ENCODE measurements at regions not wholly inside any gene's neighbourhood (a gene's known extent, or its start where the extent isn't known, plus 50 kb on each side); places are given as distances from the start of the nearest gene placed in this dataset.

- Histone ChIP-seq H3K4me3 (no peak overlapping the region), H3K36me3 (ENCODE audit: low read depth, missing control alignments) (no peaks in the 10 kb centered on the region), H3K4me1 (no peaks in the 10 kb centered on the region), H3K27ac (no peak overlapping the region), H3K27me3 (no peaks in the 10 kb centered on the region), H3K9me3 (no peaks in the 10 kb centered on the region)
- no peak for DNase-seq
- TF ChIP-seq POLR2A (IDR thresholded peaks at IDR 0.05) (no peak), CTCF (IDR thresholded peaks at IDR 0.05) (no peak)
- intact Hi-C loops (cut with DNase I; ENCODE audit: low total_unique reads): no loop called here
- WGBS, 2 donors: 70 to 88% methylated on average over 8 of the region's 8 CpGs
Measured at GRCh38 chr2:16123421-16123820, 183.1 kb downstream of the MYCN start.

GRCh38 chr2:16122556-16122955, 182.2 kb downstream of the MYCN start:
- Histone ChIP-seq H3K36me3 (ENCODE audit: low read depth, missing control alignments) (no peaks in the 10 kb centered on the region), H3K9me3 (no peaks in the 10 kb centered on the region), H3K4me3 (no peak overlapping the region), H3K4me1 (no peaks in the 10 kb centered on the region), H3K27me3 (no peaks in the 10 kb centered on the region), H3K27ac (no peak overlapping the region)
- intact Hi-C loops (cut with DNase I; ENCODE audit: low total_unique reads): no loop called here
- TF ChIP-seq CTCF (IDR thresholded peaks at IDR 0.05) (no peak), POLR2A (IDR thresholded peaks at IDR 0.05) (no peak)
- 74 to 85% methylated on average over 4 of the region's 4 CpGs for WGBS, 2 donors
- DNase-seq: no peak

- Histone ChIP-seq H3K9me3 (no peaks in the 10 kb centered on the region), H3K36me3 (ENCODE audit: low read depth, missing control alignments) (no peaks in the 10 kb centered on the region), H3K4me1 (no peaks in the 10 kb centered on the region), H3K27ac (no peak overlapping the region), H3K4me3 (no peak overlapping the region), H3K27me3 (no peaks in the 10 kb centered on the region)
- DNase-seq: no peak
- WGBS, 2 donors: 91 to 97% methylated on average over 4 of the region's 4 CpGs
- intact Hi-C loops (cut with DNase I; ENCODE audit: low total_unique reads): no loop called here
- TF ChIP-seq CTCF (IDR thresholded peaks at IDR 0.05) (no peak), POLR2A (IDR thresholded peaks at IDR 0.05) (no peak)
Measured at GRCh38 chr2:16121986-16122390, 181.6 kb downstream of the MYCN start.

- WGBS, 2 donors: 95 to 97% methylated on average over 7 of the region's 7 CpGs
- Histone ChIP-seq H3K4me3 (no peak overlapping the region), H3K4me1 (no peaks in the 10 kb centered on the region), H3K27ac (no peak overlapping the region), H3K27me3 (no peaks in the 10 kb centered on the region), H3K36me3 (ENCODE audit: low read depth, missing control alignments) (no peaks in the 10 kb centered on the region), H3K9me3 (no peaks in the 10 kb centered on the region)
- intact Hi-C loops (cut with DNase I; ENCODE audit: low total_unique reads): no loop called here
- DNase-seq: no peak
- TF ChIP-seq CTCF (IDR thresholded peaks at IDR 0.05) (no peak), POLR2A (IDR thresholded peaks at IDR 0.05) (no peak)
Measured at GRCh38 chr2:16121231-16121985, 181.1 kb downstream of the MYCN start.

GRCh38 chr2:16120591-16121180, 180.3 kb downstream of the MYCN start:
- H3K9me3 ChIP-seq: no peaks in the 10 kb centered on the region
- no peak for DNase-seq
- H3K27ac ChIP-seq: no peak overlapping the region
- H3K4me1 ChIP-seq: no peaks in the 10 kb centered on the region
- no peaks in the 10 kb centered on the region for H3K27me3 ChIP-seq
- no peak for TF ChIP-seq POLR2A (IDR thresholded peaks at IDR 0.05)
- TF ChIP-seq CTCF (IDR thresholded peaks at IDR 0.05): no peak
- no peaks in the 10 kb centered on the region for H3K36me3 ChIP-seq (ENCODE audit: low read depth, missing control alignments)
- H3K4me3 ChIP-seq: no peak overlapping the region
- intact Hi-C loops (cut with DNase I; ENCODE audit: low total_unique reads): no loop called here
